Activated T-helper 1 cell treated with anti-CD3 and anti-CD28 coated beads, Interleukin-12 subunit alpha, Interleukin-12 subunit beta, Interleukin-2, Interleukin-4 antibody, amounts not matched to agents 30 ng/mL and 10 ng/mL and 1 ng/mL, durations not matched to agents 14 hours and 24 hours and 36 hours (primary cell): ENCODE measurements at regions not wholly inside any gene's neighbourhood (a gene's known extent, or its start where the extent isn't known, plus 50 kb on each side); places are given as distances from the start of the nearest gene placed in this dataset.

ENCODE experiments used
- DNase-seq: peaks from one replicate; pipeline ENCODE4 v3.0.0; 2021; ENCODE audit warnings: low spot score
- H3K27ac Mint-ChIP-seq: one replicate; pipeline ENCODE4 v1.8.0; 2021; ENCODE audit warnings: mild to moderate bottlenecking, mixed read lengths
- H3K27me3 Mint-ChIP-seq: one replicate; pipeline ENCODE4 v1.8.0; 2022; ENCODE audit warnings: mild to moderate bottlenecking, moderate library complexity, mixed read lengths; ENCODE audit not compliant: insufficient read depth
- H3K36me3 Mint-ChIP-seq: one replicate; pipeline ENCODE4 v1.8.0; 2021; ENCODE audit warnings: low read depth, mixed read lengths
- H3K4me1 Mint-ChIP-seq: one replicate; pipeline ENCODE4 v1.8.0; 2021; ENCODE audit warnings: low read depth, mixed read lengths
- H3K4me3 Mint-ChIP-seq: one replicate; pipeline ENCODE4 v1.8.0; 2021; ENCODE audit warnings: mild to moderate bottlenecking, moderate library complexity, mixed read lengths
- H3K9me3 Mint-ChIP-seq: one replicate; pipeline ENCODE4 v1.8.0; 2021; ENCODE audit warnings: mixed read lengths
- intact Hi-C: fragments of 100-400 bp; cut with micrococcal nuclease; formaldehyde crosslinking; loops from one replicate; pipeline ENCODE4 v1.15.1; 2024

DNA sequence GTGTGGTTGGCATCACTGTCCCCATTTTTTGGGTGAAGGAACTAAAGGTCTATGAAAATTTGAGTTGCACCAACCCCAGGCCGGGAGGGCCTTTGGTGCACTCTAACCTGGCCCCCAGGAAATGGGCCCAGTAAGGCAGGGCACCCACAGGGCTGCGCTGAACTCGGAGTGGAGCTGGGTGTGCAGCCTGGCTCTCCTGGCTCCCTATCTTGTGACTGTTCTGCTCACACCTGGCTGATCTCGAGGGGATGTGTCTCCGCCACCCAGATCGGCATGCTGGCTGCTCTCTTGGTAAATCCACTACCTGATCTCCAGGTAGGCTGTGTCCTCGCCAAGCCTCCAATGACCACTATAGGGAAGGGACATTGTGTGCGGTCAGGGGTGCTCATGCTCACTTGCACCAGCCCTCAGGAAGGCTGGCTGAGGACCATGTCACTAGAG, 259.8 kb downstream of the NSG2 start:
- no peaks in the 10 kb centered on the region for H3K27me3 Mint-ChIP-seq

GRCh38 chr5:174306345-174307030, 261.0 kb downstream of the NSG2 start:
- Mint-ChIP-seq H3K4me3 (no peak overlapping the region), H3K27me3 (peaks cover 3% of the 10 kb centered on the region), H3K36me3 (no peaks in the 10 kb centered on the region), H3K4me1 (no peaks in the 10 kb centered on the region), H3K27ac (no peak overlapping the region), H3K9me3 (no peaks in the 10 kb centered on the region)
- intact Hi-C loops: no loop called here
- no peak for DNase-seq

More for the DNA sequence above, 259.8 kb downstream of the NSG2 start:
- no peaks in the 10 kb centered on the region for H3K36me3 Mint-ChIP-seq
- no peaks in the 10 kb centered on the region for H3K9me3 Mint-ChIP-seq
- no peak overlapping the region for H3K4me3 Mint-ChIP-seq
- intact Hi-C loops: no loop called here
- H3K27ac Mint-ChIP-seq: no peak overlapping the region
- H3K4me1 Mint-ChIP-seq: no peaks in the 10 kb centered on the region
- DNase-seq: no peak

DNA sequence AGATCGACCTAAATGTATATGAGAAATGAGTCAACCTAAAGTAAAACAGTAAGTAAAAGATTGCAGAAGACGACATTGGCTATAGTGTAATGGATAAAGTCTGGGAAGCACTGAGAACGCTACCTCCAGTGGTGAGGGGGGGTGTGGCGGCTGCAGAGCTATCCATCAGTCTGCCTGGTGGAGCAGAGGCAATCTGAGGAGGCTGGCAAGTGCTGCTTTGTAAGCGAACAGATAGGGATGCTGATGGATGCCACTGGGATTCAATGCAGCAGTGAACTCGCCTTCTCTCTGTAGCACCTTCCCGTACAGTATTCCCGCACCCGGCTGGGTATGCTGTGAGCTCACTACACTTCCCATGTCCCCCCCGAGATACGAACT, 261.5 kb downstream of the NSG2 start:
- Mint-ChIP-seq H3K4me1 (no peaks in the 10 kb centered on the region), H3K27me3 (peaks cover 3% of the 10 kb centered on the region), H3K4me3 (no peak overlapping the region), H3K9me3 (no peaks in the 10 kb centered on the region), H3K36me3 (no peaks in the 10 kb centered on the region), H3K27ac (no peak overlapping the region)
- DNase-seq: no peak
- intact Hi-C loops: no loop called here

- Mint-ChIP-seq H3K9me3 (no peaks in the 10 kb centered on the region), H3K4me3 (no peak overlapping the region), H3K27me3 (peaks cover 7% of the 10 kb centered on the region), H3K36me3 (no peaks in the 10 kb centered on the region), H3K4me1 (no peaks in the 10 kb centered on the region), H3K27ac (no peak overlapping the region)
- intact Hi-C loops: no loop called here
- DNase-seq: no peak
These were observed 262.3 kb downstream of the NSG2 start for GRCh38 chr5:174307656-174308271.

DNA sequence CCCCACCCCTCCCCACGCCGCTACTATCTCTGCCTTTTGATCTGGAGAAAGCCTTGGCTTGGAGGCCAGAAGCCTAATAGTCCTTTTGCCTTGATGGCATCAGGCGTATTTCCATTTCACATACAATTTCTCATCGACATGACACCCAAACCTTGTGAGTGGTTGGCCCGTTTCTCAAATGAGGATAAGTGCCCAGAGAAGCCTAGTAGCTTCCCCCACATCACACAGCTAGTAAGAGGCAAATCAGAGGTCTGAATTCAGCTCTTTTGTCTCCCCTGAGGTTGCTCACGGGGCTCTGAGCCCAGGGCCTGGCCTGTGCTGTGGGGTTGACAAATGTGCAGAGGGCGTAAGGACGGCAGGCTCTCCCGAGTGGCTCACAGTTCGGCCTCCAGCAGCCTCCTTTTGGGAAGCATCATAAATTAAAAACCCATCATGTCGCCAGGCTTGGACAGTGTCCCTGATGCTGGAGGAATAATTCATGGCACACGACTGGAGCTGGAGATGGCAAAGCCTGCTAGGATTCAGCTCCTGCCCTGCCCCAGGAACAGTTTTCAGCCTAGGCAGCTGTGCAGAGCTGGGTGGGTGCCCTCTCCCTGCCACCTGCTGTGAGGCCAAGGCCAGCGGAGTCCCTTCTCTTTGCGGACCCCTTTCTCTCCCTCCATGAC, 263.8 kb downstream of the NSG2 start:
- DNase-seq: no peak
- Mint-ChIP-seq H3K36me3 (no peaks in the 10 kb centered on the region), H3K27me3 (peaks cover 15% of the 10 kb centered on the region), H3K9me3 (no peaks in the 10 kb centered on the region), H3K4me1 (no peaks in the 10 kb centered on the region), H3K4me3 (no peak overlapping the region), H3K27ac (no peak overlapping the region)
- intact Hi-C loops: no loop called here

GRCh38 chr5:174310243-174310642, 264.7 kb downstream of the NSG2 start:
- no peaks in the 10 kb centered on the region for H3K4me1 Mint-ChIP-seq
- intact Hi-C loops: no loop called here
- DNase-seq: no peak

GRCh38 chr5:174310706-174311105, 265.2 kb downstream of the NSG2 start:
- Mint-ChIP-seq H3K4me3 (peak overlapping the region; percentile 16), H3K4me1 (no peaks in the 10 kb centered on the region)

More at GRCh38 chr5:174310243-174310642, 264.7 kb downstream of the NSG2 start:
- H3K4me3 Mint-ChIP-seq: no peak overlapping the region
- peaks cover 15% of the 10 kb centered on the region for H3K27me3 Mint-ChIP-seq
- no peak overlapping the region for H3K27ac Mint-ChIP-seq
- H3K9me3 Mint-ChIP-seq: no peaks in the 10 kb centered on the region
- no peaks in the 10 kb centered on the region for H3K36me3 Mint-ChIP-seq

GRCh38 chr5:174311121-174311520, 265.6 kb downstream of the NSG2 start:
- no peak for DNase-seq
- Mint-ChIP-seq H3K27me3 (peaks cover 15% of the 10 kb centered on the region), H3K4me3 (no peak overlapping the region), H3K36me3 (no peaks in the 10 kb centered on the region), H3K9me3 (no peaks in the 10 kb centered on the region), H3K27ac (no peak overlapping the region), H3K4me1 (no peaks in the 10 kb centered on the region)
- intact Hi-C loops: no loop called here

More at GRCh38 chr5:174310706-174311105, 265.2 kb downstream of the NSG2 start:
- intact Hi-C loops: no loop called here
- H3K27ac Mint-ChIP-seq: no peak overlapping the region
- DNase-seq: no peak
- H3K9me3 Mint-ChIP-seq: no peaks in the 10 kb centered on the region
- no peaks in the 10 kb centered on the region for H3K36me3 Mint-ChIP-seq
- peaks cover 15% of the 10 kb centered on the region for H3K27me3 Mint-ChIP-seq

DNA sequence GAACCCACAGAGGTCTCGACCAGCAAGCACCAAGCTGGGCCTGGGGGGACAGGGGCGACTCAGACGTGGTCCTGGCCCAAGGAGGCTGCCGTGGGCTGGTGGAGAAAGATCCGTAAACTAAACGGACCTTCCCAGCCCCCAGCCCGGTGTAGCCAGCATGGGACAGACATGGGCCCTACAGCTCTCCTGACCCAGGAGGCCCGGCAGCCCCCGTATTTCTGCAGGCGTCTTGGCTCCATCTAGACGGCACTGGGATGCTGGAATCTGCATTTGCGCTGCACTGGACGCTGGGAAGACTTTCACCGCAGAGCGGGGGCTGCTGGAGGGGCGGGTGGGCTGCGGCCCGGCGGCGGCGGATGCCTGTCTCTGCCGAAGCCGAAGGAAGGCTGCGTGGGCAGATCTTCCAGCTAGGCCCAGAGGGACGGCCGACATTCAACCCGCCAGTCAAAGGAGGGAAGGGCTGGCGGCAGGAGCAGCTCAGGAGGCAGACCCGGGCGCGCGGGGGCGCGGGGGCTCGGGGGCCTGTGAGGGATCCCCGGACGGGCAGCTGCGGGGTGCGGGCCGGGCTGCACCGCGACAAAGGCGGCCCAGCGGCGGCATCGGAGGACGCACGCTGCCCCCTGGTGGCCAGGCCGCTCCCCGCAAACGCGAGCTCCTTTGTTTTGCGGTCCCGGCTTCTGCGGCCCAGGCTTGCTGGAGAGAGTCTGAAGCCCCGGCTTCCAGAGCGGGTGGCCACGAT, 266.2 kb downstream of the NSG2 start:
- intact Hi-C loops: loop anchor here (1.0 kb wide), 3 partner anchors 266 to 692 kb away; partner anchors contain the start of gene NSG2
- no peak overlapping the region for H3K4me3 Mint-ChIP-seq
- no peaks in the 10 kb centered on the region for H3K9me3 Mint-ChIP-seq
- peak; percentile 44 for DNase-seq
- no peaks in the 10 kb centered on the region for H3K36me3 Mint-ChIP-seq
- H3K4me1 Mint-ChIP-seq: no peaks in the 10 kb centered on the region
- no peak overlapping the region for H3K27ac Mint-ChIP-seq
- H3K27me3 Mint-ChIP-seq: peaks cover 15% of the 10 kb centered on the region

- Mint-ChIP-seq H3K36me3 (no peaks in the 10 kb centered on the region), H3K27ac (no peak overlapping the region), H3K4me3 (no peak overlapping the region), H3K4me1 (no peaks in the 10 kb centered on the region), H3K27me3 (peaks cover 15% of the 10 kb centered on the region), H3K9me3 (no peaks in the 10 kb centered on the region)
- intact Hi-C loops: loop anchor here (1.0 kb wide), 3 partner anchors 267 to 693 kb away; partner anchors contain the start of gene NSG2
- no peak for DNase-seq
These were observed 266.7 kb downstream of the NSG2 start for GRCh38 chr5:174312270-174312617.

GRCh38 chr5:174312641-174313040, 267.1 kb downstream of the NSG2 start:
- H3K9me3 Mint-ChIP-seq: no peaks in the 10 kb centered on the region
- H3K36me3 Mint-ChIP-seq: no peaks in the 10 kb centered on the region
- DNase-seq: no peak
- H3K4me3 Mint-ChIP-seq: no peak overlapping the region
- intact Hi-C loops: loop anchor here (1.0 kb wide), 3 partner anchors 267 to 693 kb away; partner anchors contain the start of gene NSG2
- no peak overlapping the region for H3K27ac Mint-ChIP-seq
- H3K4me1 Mint-ChIP-seq: no peaks in the 10 kb centered on the region
- H3K27me3 Mint-ChIP-seq: peaks cover 16% of the 10 kb centered on the region

GRCh38 chr5:174313615-174314014, 268.1 kb downstream of the NSG2 start:
- intact Hi-C loops: no loop called here
- Mint-ChIP-seq H3K4me3 (no peak overlapping the region), H3K4me1 (no peaks in the 10 kb centered on the region), H3K27ac (no peak overlapping the region), H3K36me3 (no peaks in the 10 kb centered on the region), H3K27me3 (peaks cover 20% of the 10 kb centered on the region), H3K9me3 (no peaks in the 10 kb centered on the region)
- DNase-seq: no peak

DNA sequence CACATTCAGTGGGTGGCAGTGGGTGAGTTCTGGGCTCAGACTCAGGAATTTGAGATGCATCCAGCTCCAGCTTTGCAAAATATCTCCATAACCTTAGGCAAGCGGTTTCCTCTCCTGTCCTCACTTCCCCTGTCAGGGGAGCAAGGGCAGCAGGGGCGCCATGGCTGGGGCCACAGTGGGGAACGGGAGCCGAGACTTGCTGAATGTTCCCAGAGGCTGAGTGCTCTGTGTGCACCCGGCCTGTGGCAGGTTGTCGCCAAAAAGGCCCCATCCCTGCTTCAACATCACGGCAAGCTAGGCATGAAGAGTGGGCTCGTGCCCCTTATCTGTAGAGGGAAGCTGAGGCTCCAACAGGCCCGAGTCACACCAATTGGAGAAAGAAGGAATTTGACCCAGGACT, 268.8 kb downstream of the NSG2 start:
- no peak overlapping the region for H3K27ac Mint-ChIP-seq
- H3K4me1 Mint-ChIP-seq: no peaks in the 10 kb centered on the region
- no peaks in the 10 kb centered on the region for H3K36me3 Mint-ChIP-seq
- no peaks in the 10 kb centered on the region for H3K9me3 Mint-ChIP-seq
- DNase-seq: no peak
- intact Hi-C loops: no loop called here
- H3K4me3 Mint-ChIP-seq: no peak overlapping the region
- H3K27me3 Mint-ChIP-seq: peaks cover 20% of the 10 kb centered on the region
